GM04503 (cell line): ENCODE measurements at regions not wholly inside any gene's neighbourhood (a gene's known extent, or its start where the extent isn't known, plus 50 kb on each side); places are given as distances from the start of the nearest gene placed in this dataset.
"Not testable (repeated sequence)": the region's sequence is repeated elsewhere in the genome, so short reads cannot be mapped to it uniquely, and the experiment has no call there.

ENCODE experiments used
- DNase-seq: peaks from one replicate; pipeline ENCODE4 v3.0.0-alpha.2; 2012; ENCODE audit warnings: low read depth

DNA sequence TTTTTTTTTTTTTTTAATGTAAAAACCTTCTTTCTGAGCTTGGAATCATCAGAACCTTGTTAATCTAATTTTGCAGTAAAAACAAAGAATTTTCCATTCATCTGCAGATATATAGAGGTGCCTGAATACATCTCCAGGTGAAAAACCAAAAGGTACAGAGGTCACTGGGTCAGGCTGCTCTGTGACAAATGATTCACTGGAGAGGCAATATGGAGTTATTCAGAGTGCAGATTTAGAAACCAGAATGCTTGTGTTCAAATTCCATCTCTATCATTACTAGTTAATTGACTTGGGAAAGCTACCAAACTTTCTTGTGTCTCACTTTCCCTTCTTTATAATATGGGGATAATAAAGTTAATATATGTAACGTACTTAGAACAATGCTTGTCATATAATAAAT is 51.5 kb upstream of the C1orf53 start:
- no peak for DNase-seq

DNA sequence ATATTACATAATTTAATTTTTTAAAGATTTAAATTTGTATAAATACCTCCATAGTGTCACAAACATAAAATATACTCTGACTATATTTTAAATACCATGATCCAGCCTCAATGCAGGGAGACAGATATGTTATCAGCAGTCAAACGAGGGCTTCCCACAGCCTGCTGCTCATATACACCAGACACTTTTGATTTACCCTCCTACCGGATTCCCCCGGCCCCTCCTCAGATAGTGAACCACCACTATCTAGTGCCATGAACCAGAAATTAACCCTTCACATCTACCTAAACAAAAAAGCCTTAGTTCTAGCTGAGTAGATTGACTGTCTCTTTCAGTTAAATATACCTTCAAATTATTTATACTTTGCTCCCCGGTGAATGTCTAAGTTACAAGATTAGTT is 52.4 kb upstream of the C1orf53 start:
- no peak for DNase-seq

DNA sequence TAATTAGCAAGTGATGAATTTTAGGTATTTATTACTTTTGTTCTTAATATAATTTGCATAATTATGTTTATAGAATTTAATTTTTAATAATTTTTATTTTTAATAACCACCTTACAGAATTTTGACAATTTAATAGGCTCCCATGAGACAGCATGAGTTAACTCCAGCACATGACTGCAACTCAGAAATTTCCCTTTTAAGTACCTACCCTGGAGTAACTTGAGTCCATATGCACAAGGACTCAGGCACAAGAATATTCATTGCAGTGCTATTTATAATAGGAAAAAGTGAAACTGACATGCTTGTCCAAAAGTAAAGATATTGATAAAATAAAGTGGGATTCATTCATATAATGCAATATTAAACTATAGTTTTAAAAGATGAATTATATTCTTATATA is 54.1 kb upstream of the C1orf53 start:
- no peak for DNase-seq

DNA sequence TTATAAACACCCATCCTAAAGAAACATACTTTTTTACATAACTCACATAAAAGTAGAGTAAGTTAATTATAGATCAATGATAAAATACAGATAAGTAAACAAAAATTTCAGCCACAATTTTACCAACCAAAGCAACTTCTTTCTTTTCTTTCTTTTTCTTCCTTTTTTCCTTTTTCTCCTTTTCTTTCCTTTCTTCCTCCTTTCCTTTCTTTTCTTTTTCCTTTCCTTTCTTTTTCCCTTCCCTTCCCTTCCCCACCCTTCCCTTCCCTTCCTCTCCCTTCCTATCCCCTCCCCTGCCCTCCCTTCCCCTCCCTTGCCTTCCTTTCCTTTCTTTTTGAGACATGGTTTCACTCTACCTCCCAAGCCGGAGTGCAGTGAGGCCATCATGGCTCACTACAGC is 56.5 kb upstream of the C1orf53 start:
- no peak for DNase-seq

DNA sequence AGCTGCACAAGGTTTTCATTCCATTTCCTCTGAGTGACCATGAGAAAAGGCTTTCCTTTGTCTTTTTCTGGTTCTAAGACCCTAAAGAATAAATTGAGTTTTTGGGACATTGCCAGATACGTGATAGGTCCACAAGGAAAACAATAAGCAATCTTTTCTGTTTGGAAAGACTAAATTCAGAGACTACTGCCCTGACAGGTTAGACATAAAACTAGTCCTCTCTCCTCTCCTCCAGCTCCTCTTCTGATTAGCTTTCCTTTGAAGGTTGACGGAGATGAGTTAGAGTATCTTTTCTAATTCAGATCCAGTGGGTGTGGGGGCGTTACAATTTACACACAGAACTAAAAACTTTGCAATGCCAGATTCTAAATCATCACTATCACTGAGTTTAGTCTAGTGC is 57.8 kb upstream of the C1orf53 start:
- no peak for DNase-seq

DNA sequence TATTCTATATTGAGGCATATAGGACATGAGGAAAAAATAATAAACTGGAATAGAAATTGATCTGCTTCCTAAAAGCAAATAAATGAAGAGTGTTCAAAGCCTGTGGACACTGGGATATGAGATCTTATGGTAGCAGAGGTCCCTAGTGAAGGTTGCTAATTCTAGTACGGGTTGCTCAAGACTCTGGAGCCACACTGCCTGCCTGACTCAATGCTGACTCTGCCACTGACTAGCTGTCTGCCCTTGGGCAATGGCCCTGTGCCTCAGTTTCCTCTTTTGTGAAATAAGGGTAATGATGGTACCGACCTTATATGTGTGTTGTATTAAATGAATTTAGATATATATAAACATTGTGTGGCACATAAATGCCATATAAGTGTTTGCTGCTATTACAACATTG is 59.0 kb upstream of the C1orf53 start:
- no peak for DNase-seq

DNA sequence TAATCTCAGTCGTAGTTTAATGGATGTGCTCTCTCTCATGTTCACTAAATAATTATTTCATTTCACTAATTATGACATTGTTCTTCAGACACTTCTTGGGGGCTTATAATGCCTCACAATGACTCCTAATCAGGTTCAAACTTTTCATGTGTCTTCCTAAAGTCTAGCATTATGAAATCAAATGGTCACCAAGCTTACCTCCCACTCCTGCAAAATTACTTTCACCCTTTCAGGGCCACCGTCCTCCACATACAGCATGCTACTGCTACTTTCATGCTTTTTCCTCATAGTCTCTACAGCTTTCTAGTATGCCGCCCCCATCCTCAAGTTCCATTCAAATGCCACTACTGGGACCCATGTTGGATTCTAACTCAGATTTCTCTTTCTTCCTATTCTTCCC is 59.8 kb upstream of the C1orf53 start:
- no peak for DNase-seq

DNA sequence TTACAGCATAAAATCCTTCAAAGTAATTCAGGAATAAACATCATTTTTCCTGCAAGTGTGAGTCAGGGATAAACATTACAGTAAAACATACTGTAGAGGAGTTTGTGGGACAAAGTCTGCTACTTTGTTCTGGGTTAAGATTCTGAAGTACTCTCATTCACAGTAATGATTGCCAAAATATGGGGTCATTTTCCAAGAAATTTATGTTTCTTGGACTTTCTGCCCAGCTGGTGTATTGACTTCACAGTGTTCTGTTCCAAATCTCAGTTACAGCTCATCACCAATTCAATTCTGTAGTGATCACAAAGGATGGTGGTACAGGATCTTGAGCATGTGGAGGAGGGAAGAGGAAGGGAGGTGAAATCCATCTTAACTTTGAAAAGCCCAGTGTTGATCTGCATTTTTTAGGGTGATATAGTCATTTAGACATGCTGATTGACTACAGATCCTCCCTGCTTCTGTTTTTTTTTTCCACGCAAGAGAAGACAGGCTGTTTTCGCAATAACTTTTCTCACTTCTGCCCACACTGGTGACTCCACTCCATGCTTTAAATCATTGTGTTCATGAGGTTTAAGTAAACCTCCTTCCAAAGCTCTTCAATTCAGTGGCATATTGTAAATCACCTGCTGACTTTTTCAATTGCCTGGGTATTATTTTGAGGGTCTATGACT is 60.4 kb upstream of the C1orf53 start:
- peak; percentile 45 for DNase-seq

DNA sequence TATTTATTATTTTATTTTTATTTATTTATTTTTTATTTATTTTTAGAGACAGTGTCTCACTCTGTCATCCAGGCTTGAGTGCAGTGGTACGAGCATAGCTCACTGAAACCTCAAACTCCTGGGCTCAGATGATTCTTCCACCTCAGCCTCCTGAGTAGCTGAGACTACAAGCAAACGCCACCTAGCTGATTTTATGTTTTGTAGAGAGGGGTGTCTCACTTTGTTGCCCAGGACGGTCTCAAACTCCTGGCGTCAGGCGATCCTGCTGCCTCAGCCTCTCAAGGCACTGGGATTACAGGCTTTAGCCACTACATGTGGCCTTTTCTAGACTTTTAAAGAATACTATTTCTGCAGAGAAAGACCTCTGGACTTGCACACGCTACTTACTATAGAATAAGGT is 61.3 kb upstream of the C1orf53 start:
- DNase-seq = no peak

DNA sequence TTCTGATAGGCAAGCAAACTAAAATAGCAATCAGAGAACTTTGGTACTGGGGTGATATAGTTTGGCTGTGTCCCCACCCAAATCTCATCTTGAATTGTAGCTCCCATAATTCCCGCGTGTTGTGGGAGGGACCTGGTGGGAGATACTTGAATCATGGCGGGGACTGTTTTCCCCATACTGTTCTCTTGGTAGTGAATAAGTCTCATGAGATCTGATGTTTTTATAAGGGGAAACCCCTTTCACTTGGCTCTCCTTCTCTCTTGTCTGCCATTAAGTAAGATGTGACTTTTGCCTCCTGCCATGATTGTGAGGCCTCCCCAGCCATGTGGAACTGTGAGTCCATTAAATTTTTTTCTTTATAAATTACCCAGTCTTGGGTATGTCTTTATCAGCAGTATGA is 62.6 kb upstream of the C1orf53 start:
- DNase-seq = not testable (repeated sequence)

DNA sequence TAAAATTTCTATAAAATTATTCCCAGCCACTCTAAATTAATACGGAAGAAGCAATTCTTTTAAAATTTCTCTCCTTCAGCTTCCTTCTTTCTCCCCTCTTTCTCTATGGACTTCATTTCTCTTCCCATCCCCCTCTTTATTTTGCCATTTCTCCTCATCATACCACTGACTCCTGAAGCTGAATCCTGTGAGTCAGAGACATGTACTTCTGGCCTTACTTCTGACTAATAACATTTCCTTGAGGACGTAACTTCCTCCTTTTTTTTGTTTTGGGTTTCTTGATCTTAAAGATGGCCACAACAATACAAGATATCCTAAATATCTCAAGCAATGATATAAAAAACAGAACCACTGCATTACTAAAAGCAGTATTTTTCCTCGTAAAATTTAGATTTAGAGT is 63.6 kb upstream of the DENND1B start:
- DNase-seq = peak; percentile 50

DNA sequence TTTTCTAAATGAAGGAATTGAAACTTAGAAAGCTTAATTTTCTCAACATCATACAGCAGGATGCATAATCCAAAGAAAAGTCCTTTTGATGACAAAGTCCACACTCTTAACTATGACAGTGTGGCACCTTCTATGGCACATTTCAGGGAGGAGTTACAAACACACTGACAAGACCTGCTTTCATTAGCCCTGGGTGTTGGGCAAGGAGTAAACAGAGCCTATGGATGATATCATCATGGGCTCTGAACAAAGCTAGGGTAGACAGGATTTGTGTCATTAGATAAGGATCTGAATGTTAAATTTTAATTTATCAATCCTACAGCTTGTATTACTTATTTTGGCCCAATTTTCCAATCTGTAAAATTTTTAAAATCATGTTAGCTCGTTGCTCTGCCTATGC is 62.6 kb upstream of the DENND1B start:
- DNase-seq = no peak

DNA sequence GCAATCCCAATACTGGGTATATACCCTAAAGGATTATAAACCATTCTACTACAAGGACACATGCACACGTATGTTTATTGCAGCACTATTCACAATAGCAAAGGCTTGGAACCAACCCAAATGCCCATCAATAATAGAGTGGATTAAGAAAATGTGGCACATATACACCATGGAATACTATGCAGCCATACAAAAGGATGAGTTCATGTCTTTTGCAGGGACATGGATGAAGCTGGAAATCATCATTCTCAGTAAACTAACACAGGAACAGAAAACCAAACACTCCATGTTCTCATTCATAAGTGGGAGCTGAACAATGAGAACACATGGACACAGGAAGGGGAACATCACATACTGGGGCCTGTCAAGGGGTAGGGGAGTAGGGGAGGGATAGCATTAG is 61.1 kb upstream of the DENND1B start:
- not testable (repeated sequence) for DNase-seq

DNA sequence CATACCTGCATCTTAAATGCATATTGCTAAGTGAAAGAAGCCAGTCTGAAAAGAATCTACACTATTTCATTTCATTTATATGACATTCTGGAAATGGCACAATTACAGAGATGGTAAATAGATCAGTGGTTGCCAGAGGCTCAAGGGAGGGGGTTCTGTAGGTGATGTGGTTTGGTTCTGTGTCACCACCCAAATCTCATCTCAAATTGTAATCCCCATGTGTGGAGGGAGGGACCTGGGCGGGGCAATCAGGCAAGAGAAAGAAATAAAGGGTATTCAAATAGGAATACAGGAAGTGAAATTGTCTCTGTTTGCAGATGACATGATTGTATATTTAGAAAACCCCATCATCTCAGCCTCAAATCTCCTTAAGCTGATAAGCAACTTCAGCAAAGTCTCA is 53.7 kb upstream of the DENND1B start:
- DNase-seq = not testable (repeated sequence)

DNA sequence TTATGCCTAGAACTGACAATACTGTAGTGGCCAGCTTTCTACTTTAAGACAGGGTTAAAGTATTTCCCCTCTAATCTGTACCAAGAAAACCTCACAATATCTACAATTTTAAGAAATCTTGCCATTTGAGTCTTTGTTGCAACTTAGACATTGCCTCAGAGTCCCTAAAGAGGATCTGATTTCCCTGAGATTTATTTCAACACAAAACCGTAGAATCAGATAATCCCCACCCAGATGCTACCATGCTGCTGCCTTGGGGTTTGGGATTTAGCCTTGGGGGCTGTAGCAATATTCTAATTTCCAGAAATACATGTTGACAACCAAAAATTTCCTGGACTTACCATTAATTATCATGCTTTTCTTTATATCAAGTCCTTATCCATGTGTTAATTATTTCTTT is 50.3 kb upstream of the DENND1B start:
- no peak for DNase-seq
